Gastrocnemius medialis (tissue), 4 donors: ENCODE measurements at regions not wholly inside any gene's neighbourhood (a gene's known extent, or its start where the extent isn't known, plus 50 kb on each side); places are given as distances from the start of the nearest gene placed in this dataset.

Experiments used
- POLR2A ChIP-seq, 2 donors: fragments of 450-650 bp; IDR thresholded peaks; one replicate each; pipeline ENCODE4 v1.6.1; 2017; ENCODE audit warnings: antibody characterized with exemption in 2 of 2, mild to moderate bottlenecking in 2 of 2, moderate library complexity in 2 of 2
- TF ChIP-seq, protein P1 (sequence below), 5 experiments: fragments of 450-650 bp in 3 of 5; fragments of 200-600 bp in 2 of 5; sonication (generic) in 2 of 5; IDR thresholded peaks in 4 of 5; conservative IDR thresholded peaks in 1 of 5; 1 replicate in 4 of 5; 2 replicates in 1 of 5; pipeline ENCODE4 v1.5.1; 2016 to 2019; ENCODE audit warnings: antibody characterized with exemption in 5 of 5, mild to moderate bottlenecking in 3 of 5, moderate library complexity in 3 of 5

DNA sequence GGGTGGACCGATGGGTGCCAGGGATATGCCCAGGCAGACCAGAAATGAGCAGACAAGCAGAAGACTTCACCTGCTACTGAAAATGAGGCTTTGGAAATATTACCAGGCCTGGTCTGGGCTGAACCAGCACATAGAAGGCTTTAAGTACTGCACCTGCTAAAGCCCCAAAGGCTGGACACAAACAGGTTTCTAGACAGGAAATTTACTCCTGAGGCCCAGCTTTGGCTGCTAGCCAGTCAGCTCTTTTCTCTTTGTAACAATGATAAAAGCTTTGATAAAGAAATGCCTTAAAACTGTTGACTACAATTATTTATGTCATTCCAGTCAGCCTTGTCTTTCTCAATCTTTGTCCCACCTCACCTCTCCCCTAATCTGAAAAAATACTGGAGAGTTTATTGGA, 228.9 kb upstream of the EGLN3 start:
- TF ChIP-seq, protein P1, sequence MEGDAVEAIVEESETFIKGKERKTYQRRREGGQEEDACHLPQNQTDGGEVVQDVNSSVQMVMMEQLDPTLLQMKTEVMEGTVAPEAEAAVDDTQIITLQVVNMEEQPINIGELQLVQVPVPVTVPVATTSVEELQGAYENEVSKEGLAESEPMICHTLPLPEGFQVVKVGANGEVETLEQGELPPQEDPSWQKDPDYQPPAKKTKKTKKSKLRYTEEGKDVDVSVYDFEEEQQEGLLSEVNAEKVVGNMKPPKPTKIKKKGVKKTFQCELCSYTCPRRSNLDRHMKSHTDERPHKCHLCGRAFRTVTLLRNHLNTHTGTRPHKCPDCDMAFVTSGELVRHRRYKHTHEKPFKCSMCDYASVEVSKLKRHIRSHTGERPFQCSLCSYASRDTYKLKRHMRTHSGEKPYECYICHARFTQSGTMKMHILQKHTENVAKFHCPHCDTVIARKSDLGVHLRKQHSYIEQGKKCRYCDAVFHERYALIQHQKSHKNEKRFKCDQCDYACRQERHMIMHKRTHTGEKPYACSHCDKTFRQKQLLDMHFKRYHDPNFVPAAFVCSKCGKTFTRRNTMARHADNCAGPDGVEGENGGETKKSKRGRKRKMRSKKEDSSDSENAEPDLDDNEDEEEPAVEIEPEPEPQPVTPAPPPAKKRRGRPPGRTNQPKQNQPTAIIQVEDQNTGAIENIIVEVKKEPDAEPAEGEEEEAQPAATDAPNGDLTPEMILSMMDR (IDR thresholded peaks at IDR 0.05 in 4 of 5, conservative IDR thresholded peaks at IDR 0.05 in 1 of 5) = no peak
- TF ChIP-seq POLR2A (IDR thresholded peaks at IDR 0.05) = no peak
